ENCODE measurements at regions not wholly inside any gene's neighbourhood (a gene's known extent, or its start where the extent isn't known, plus 50 kb on each side); places are given as distances from the start of the nearest gene placed in this dataset.

DNA sequence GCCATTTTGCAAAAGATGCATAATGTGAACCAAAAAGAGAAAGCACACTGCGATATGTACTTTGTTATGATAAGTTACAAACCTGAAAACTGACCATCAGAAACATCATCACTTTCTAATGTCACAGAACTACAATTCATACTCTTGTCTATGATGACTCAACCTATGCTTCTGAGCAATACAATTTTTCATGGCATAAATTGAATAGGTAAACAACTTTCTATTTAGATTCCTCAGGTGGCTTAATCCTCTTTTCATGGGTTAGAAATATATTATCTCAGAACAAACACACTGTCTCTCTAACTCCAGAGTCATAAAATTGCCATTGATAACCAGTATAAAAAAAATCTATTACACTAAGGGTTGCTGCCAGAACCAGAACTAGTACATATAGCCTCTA, 1715.0 kb upstream of the FLRT2 start:
- no peak for TF ChIP-seq FOXA1 (IDR thresholded peaks at IDR 0.05)
- TF ChIP-seq SP1 (IDR thresholded peaks at IDR 0.05): no peak
- no peak for TF ChIP-seq TARDBP (IDR thresholded peaks at IDR 0.05)
- no peak for TF ChIP-seq NFRKB (IDR thresholded peaks at IDR 0.05)
- no peak for TF ChIP-seq FOXK2 (IDR thresholded peaks at IDR 0.05)
- TF ChIP-seq FOXM1 (IDR thresholded peaks at IDR 0.05; ENCODE audit: borderline replicate concordance): no peak
- no peak for TF ChIP-seq ZNF384 (IDR thresholded peaks at IDR 0.05)
- TF ChIP-seq, protein P1, sequence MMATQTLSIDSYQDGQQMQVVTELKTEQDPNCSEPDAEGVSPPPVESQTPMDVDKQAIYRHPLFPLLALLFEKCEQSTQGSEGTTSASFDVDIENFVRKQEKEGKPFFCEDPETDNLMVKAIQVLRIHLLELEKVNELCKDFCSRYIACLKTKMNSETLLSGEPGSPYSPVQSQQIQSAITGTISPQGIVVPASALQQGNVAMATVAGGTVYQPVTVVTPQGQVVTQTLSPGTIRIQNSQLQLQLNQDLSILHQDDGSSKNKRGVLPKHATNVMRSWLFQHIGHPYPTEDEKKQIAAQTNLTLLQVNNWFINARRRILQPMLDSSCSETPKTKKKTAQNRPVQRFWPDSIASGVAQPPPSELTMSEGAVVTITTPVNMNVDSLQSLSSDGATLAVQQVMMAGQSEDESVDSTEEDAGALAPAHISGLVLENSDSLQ (IDR thresholded peaks at IDR 0.05): no peak
- no peak for TF ChIP-seq ARNT (IDR thresholded peaks at IDR 0.05)
- TF ChIP-seq HDGF (IDR thresholded peaks at IDR 0.05; ENCODE audit: borderline replicate concordance): no peak
- no peak for TF ChIP-seq ELF4 (IDR thresholded peaks at IDR 0.05)
- no peak for TF ChIP-seq LEF1 (IDR thresholded peaks at IDR 0.05; ENCODE audit: borderline replicate concordance)
- no peak for TF ChIP-seq BHLHE40 (IDR thresholded peaks at IDR 0.05; ENCODE audit: borderline replicate concordance)
